H1 (cell line): ENCODE measurements at regions not wholly inside any gene's neighbourhood (a gene's known extent, or its start where the extent isn't known, plus 50 kb on each side); places are given as distances from the start of the nearest gene placed in this dataset.

ENCODE experiments used
- ATF3 ChIP-seq: IDR thresholded peaks from 2 replicates; pipeline ENCODE4 v1.6.1; 2011; ENCODE audit warnings: low read depth, mild to moderate bottlenecking, low read length; ENCODE audit not compliant: insufficient read depth
- BCL11A ChIP-seq, 2 experiments: IDR thresholded peaks; one replicate each; pipeline ENCODE4 v1.6.1; 2011; ENCODE audit warnings: low read depth in 2 of 2, low read length in 2 of 2, mild to moderate bottlenecking in 2 of 2
- BRCA1 ChIP-seq: IDR thresholded peaks from 2 replicates; pipeline ENCODE4 v1.6.1; 2012; ENCODE audit warnings: low read depth, low read length, improper control_type of control experiment
- CTCF ChIP-seq, 3 experiments: IDR thresholded peaks; 1 replicate in 2 of 3; 2 replicates in 1 of 3; pipeline versions ENCODE4 v1.5.1 to v1.6.1; 2011; ENCODE audit warnings: low read length in 3 of 3, mild to moderate bottlenecking in 3 of 3, inconsistent platforms in 2 of 3, low read depth in 1 of 3, moderate library complexity in 1 of 3; ENCODE audit not compliant: insufficient read depth in 1 of 3; ENCODE audit errors: control extremely low read depth in 1 of 3
- EGR1 ChIP-seq: IDR thresholded peaks from 2 replicates; pipeline ENCODE4 v1.6.1; 2011; ENCODE audit warnings: low read depth, low read length, borderline replicate concordance
- MAFK ChIP-seq: IDR thresholded peaks from 2 replicates; pipeline ENCODE4 v1.6.1; 2012; ENCODE audit warnings: low read depth, mild to moderate bottlenecking, improper control_type of control experiment, low read length
- POLR2A ChIP-seq, 2 experiments: IDR thresholded peaks; 1 replicate in 1 of 2; 2 replicates in 1 of 2; pipeline ENCODE4 v1.6.1; 2011; ENCODE audit warnings: low read depth in 2 of 2, low read length in 2 of 2, mild to moderate bottlenecking in 2 of 2; ENCODE audit errors: control extremely low read depth in 1 of 2
- RAD21 ChIP-seq, 2 experiments: IDR thresholded peaks in 1 of 2; conservative IDR thresholded peaks in 1 of 2; 2 replicates each; pipeline ENCODE4 v1.6.1; 2011; ENCODE audit warnings: low read depth in 2 of 2, low read length in 2 of 2, improper control_type of control experiment in 1 of 2, inconsistent platforms in 1 of 2, mild to moderate bottlenecking in 1 of 2, moderate library complexity in 1 of 2
- SP1 ChIP-seq: IDR thresholded peaks from 2 replicates; pipeline ENCODE4 v1.6.1; 2011; ENCODE audit warnings: low read depth, low read length
- YY1 ChIP-seq: IDR thresholded peaks from 2 replicates; pipeline ENCODE4 v1.6.1; 2011; ENCODE audit warnings: low read depth, mild to moderate bottlenecking, low read length
- ZNF274 ChIP-seq: IDR thresholded peaks from 2 replicates; pipeline ENCODE4 v1.7.0; 2012; ENCODE audit warnings: low read length, borderline replicate concordance; ENCODE audit errors: extremely low read depth

GRCh38 chr10:2979306-2979705 lies 88.0 kb upstream of the PFKP start:
- no peak for TF ChIP-seq CTCF (IDR thresholded peaks at IDR 0.05; ENCODE audit: control extremely low read depth in 1 of 3, insufficient read depth in 1 of 3, low read depth in 1 of 3, low read length in 3 of 3)
- TF ChIP-seq POLR2A (IDR thresholded peaks at IDR 0.05; ENCODE audit: control extremely low read depth in 1 of 2, low read depth in 2 of 2, low read length in 2 of 2) = no peak
- no peak for TF ChIP-seq YY1
- TF ChIP-seq RAD21 (IDR thresholded peaks at IDR 0.05 in 1 of 2, conservative IDR thresholded peaks at IDR 0.05 in 1 of 2; ENCODE audit: low read depth in 2 of 2, low read length in 2 of 2) = no peak
- no peak for TF ChIP-seq SP1
- no peak for TF ChIP-seq BRCA1
- no peak for TF ChIP-seq ATF3
- TF ChIP-seq BCL11A (IDR thresholded peaks at IDR 0.05; ENCODE audit: low read depth in 2 of 2, low read length in 2 of 2) = no peak
- no peak for TF ChIP-seq EGR1
- TF ChIP-seq MAFK = no peak
- TF ChIP-seq ZNF274 = no peak
